Neural cell (in vitro differentiated cells): ENCODE measurements at regions not wholly inside any gene's neighbourhood (a gene's known extent, or its start where the extent isn't known, plus 50 kb on each side); places are given as distances from the start of the nearest gene placed in this dataset.

Source experiments
- H2AFZ ChIP-seq: fragments of 200-600, 300-800 bp; sonication (generic), shearing (Covaris generic); 2 replicates; pipeline ENCODE4 v1.6.0; 2014; ENCODE audit warnings: low read depth, mild to moderate bottlenecking, antibody characterized with exemption, low read length, moderate library complexity
- H3F3A ChIP-seq: fragments of 200-600 bp; shearing (Covaris generic); 2 replicates; pipeline ENCODE4 v1.6.1; 2016; ENCODE audit warnings: mild to moderate bottlenecking, moderate library complexity, mixed read lengths, antibody characterized with exemption, low read length; ENCODE audit not compliant: insufficient read depth, poor library complexity, severe bottlenecking
- H3K27ac ChIP-seq: fragments of 200-600, 300-800 bp; sonication (generic), shearing (Covaris generic); 2 replicates; pipeline ENCODE4 v1.5.1; 2014; ENCODE audit warnings: mild to moderate bottlenecking, low read length, moderate library complexity
- H3K27me3 ChIP-seq: fragments of 300-800, 200-600 bp; sonication (generic), shearing (Covaris generic); 2 replicates; pipeline ENCODE4 v1.6.0; 2014; ENCODE audit warnings: mild to moderate bottlenecking, low read depth, low read length, moderate library complexity; ENCODE audit not compliant: insufficient read depth
- H3K36me3 ChIP-seq: fragments of 300-800, 200-600 bp; sonication (generic), shearing (Covaris generic); 2 replicates; pipeline ENCODE4 v1.5.1; 2014; ENCODE audit warnings: mild to moderate bottlenecking, antibody characterized with exemption, low read length, moderate library complexity; ENCODE audit not compliant: insufficient read depth
- H3K4me2 ChIP-seq: fragments of 300-800, 200-600 bp; sonication (generic), shearing (Covaris generic); 2 replicates; pipeline ENCODE4 v1.6.0; 2014; ENCODE audit warnings: mild to moderate bottlenecking, low read length
- H3K4me3 ChIP-seq: fragments of 300-800, 200-600 bp; sonication (generic), shearing (Covaris generic); 2 replicates; pipeline ENCODE4 v1.5.1; 2014; ENCODE audit warnings: mild to moderate bottlenecking, low read length, moderate library complexity
- H3K79me2 ChIP-seq: fragments of 200-600 bp; shearing (Covaris generic); replicated peaks from 2 replicates; pipeline ENCODE4 v1.6.0; 2014; ENCODE audit warnings: mild to moderate bottlenecking, low read length, moderate library complexity; ENCODE audit not compliant: insufficient read depth
- H3K9ac ChIP-seq: fragments of 300-800, 200-600 bp; sonication (generic), shearing (Covaris generic); 2 replicates; pipeline ENCODE4 v1.6.1; 2016; ENCODE audit warnings: mild to moderate bottlenecking, low read length, mixed read lengths
- H3K9me2 ChIP-seq: fragments of 200-600 bp; shearing (Covaris generic); 2 replicates; pipeline ENCODE4 v1.6.1; 2016; ENCODE audit warnings: mild to moderate bottlenecking, low read length, mixed read lengths; ENCODE audit not compliant: insufficient read depth
- H3K9me3 ChIP-seq: fragments of 200-600, 300-800 bp; sonication (generic), shearing (Covaris generic); 2 replicates; pipeline ENCODE4 v1.6.1; 2016; ENCODE audit warnings: mild to moderate bottlenecking, mixed run types, low read length, moderate library complexity, mixed read lengths
- H4K20me1 ChIP-seq: fragments of 200-600 bp; shearing (Covaris generic); 2 replicates; pipeline ENCODE4 v1.6.1; 2016; ENCODE audit warnings: mild to moderate bottlenecking, mixed run types; ENCODE audit not compliant: insufficient read depth
- EP300 ChIP-seq: fragments of 450-650 bp; conservative IDR thresholded peaks from 2 replicates; pipeline ENCODE4 v1.6.1; 2014; ENCODE audit warnings: antibody characterized with exemption, mild to moderate bottlenecking, moderate library complexity; ENCODE audit not compliant: poor library complexity, severe bottlenecking
- EZH2 ChIP-seq: fragments of 200-600, 300-800 bp; shearing (Covaris generic), sonication (generic); IDR thresholded peaks from 2 replicates; pipeline ENCODE4 v1.6.1; 2014; ENCODE audit warnings: antibody characterized with exemption, low read length, borderline replicate concordance, mild to moderate bottlenecking; ENCODE audit not compliant: insufficient read depth, poor library complexity, severe bottlenecking
- MXI1 ChIP-seq: fragments of 450-650 bp; conservative IDR thresholded peaks from 2 replicates; pipeline ENCODE4 v1.6.1; 2014; ENCODE audit warnings: antibody characterized with exemption, mild to moderate bottlenecking; ENCODE audit not compliant: poor library complexity, severe bottlenecking
- POLR2AphosphoS5 ChIP-seq: IDR thresholded peaks from 2 replicates; pipeline ENCODE4 v1.6.1; 2012
- RAD21 ChIP-seq: fragments of 450-650 bp; conservative IDR thresholded peaks from 2 replicates; pipeline ENCODE4 v1.6.1; 2014; ENCODE audit warnings: antibody characterized with exemption, mild to moderate bottlenecking, moderate library complexity
- SMC3 ChIP-seq: fragments of 450-650 bp; conservative IDR thresholded peaks from 2 replicates; pipeline ENCODE4 v1.6.1; 2014; ENCODE audit warnings: antibody characterized with exemption, mild to moderate bottlenecking, moderate library complexity; ENCODE audit not compliant: poor library complexity
- TAF1 ChIP-seq: IDR thresholded peaks from 2 replicates; pipeline ENCODE4 v1.6.1; 2012; ENCODE audit warnings: low read depth
- TF ChIP-seq, protein P1 (sequence below): fragments of 450-650 bp; IDR thresholded peaks from 2 replicates; pipeline ENCODE4 v1.5.1; 2014; ENCODE audit warnings: antibody characterized with exemption, mild to moderate bottlenecking, moderate library complexity; ENCODE audit not compliant: poor library complexity, severe bottlenecking
- TF ChIP-seq, protein P2 (sequence below): IDR thresholded peaks from 2 replicates; pipeline ENCODE4 v1.6.1; 2012; ENCODE audit warnings: borderline replicate concordance

- no peaks in the 10 kb centered on the region for H3K9me2 ChIP-seq
- H3K27ac ChIP-seq = no peak overlapping the region
- no peaks in the 10 kb centered on the region for H3K27me3 ChIP-seq
- no peak overlapping the region for H3K4me2 ChIP-seq
- no peak overlapping the region for H2AFZ ChIP-seq
- TF ChIP-seq TAF1 = no peak
- no peak for TF ChIP-seq EZH2
- no peak for TF ChIP-seq POLR2AphosphoS5
- no peak for TF ChIP-seq SMC3
- TF ChIP-seq, protein P1, sequence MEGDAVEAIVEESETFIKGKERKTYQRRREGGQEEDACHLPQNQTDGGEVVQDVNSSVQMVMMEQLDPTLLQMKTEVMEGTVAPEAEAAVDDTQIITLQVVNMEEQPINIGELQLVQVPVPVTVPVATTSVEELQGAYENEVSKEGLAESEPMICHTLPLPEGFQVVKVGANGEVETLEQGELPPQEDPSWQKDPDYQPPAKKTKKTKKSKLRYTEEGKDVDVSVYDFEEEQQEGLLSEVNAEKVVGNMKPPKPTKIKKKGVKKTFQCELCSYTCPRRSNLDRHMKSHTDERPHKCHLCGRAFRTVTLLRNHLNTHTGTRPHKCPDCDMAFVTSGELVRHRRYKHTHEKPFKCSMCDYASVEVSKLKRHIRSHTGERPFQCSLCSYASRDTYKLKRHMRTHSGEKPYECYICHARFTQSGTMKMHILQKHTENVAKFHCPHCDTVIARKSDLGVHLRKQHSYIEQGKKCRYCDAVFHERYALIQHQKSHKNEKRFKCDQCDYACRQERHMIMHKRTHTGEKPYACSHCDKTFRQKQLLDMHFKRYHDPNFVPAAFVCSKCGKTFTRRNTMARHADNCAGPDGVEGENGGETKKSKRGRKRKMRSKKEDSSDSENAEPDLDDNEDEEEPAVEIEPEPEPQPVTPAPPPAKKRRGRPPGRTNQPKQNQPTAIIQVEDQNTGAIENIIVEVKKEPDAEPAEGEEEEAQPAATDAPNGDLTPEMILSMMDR = no peak
- TF ChIP-seq MXI1 = no peak
- H3F3A ChIP-seq = no peaks in the 10 kb centered on the region
- H4K20me1 ChIP-seq = no peaks in the 10 kb centered on the region
- no peaks in the 10 kb centered on the region for H3K9me3 ChIP-seq
- no peaks in the 10 kb centered on the region for H3K36me3 ChIP-seq
- no peaks in the 10 kb centered on the region for H3K79me2 ChIP-seq
- H3K4me3 ChIP-seq = no peak overlapping the region
- no peak overlapping the region for H3K9ac ChIP-seq
Observed at GRCh38 chr11:25755381-25755780, 576.5 kb upstream of the ANO3 start.

DNA sequence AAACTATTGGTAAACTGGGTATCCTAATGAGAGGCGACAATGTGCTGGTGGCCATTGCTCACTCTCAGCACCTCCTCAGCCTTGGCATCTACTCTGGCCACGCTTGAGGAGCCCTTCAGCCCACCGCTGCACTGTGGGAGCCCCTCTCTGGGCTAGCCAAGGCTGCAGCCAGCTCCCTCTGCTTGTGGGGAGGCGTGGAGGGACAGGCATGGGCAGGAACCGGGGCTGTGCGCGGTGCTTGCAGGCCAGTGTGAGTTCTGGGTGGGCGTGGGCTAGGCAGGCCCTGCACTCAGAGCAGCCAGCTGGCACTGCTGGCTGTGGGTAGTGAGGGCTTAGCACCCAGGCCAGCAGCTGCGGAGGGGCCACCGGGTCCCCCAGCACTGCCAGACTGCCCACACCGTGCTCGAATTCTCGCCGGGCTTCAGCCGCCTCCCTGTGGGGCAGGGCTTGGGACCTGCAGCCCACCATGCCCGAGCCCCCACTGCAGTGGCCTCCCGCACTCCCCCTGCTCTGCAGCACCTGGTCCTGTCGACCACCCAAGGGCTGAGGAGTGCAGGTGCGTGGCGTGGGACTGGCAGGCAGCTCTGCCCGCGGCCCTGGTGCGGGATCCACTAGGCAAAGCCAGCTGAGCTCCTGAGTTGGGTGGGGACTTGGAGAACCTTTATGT, 575.9 kb upstream of the ANO3 start:
- Histone ChIP-seq H3K27me3 (no peaks in the 10 kb centered on the region), H3F3A (no peaks in the 10 kb centered on the region), H2AFZ (no peak overlapping the region), H3K9me2 (no peaks in the 10 kb centered on the region), H3K4me2 (no peak overlapping the region), H4K20me1 (no peaks in the 10 kb centered on the region), H3K4me3 (no peak overlapping the region), H3K36me3 (no peaks in the 10 kb centered on the region), H3K27ac (no peak overlapping the region), H3K9ac (no peak overlapping the region), H3K79me2 (no peaks in the 10 kb centered on the region), H3K9me3 (no peaks in the 10 kb centered on the region)
- TF ChIP-seq EZH2 = no peak
- TF ChIP-seq, protein P1 = no peak
- TF ChIP-seq EP300 = no peak
- no peak for TF ChIP-seq RAD21
- TF ChIP-seq TAF1 = no peak
- no peak for TF ChIP-seq SMC3
- TF ChIP-seq MXI1 = no peak
- TF ChIP-seq POLR2AphosphoS5 = no peak
- TF ChIP-seq, protein P2, sequence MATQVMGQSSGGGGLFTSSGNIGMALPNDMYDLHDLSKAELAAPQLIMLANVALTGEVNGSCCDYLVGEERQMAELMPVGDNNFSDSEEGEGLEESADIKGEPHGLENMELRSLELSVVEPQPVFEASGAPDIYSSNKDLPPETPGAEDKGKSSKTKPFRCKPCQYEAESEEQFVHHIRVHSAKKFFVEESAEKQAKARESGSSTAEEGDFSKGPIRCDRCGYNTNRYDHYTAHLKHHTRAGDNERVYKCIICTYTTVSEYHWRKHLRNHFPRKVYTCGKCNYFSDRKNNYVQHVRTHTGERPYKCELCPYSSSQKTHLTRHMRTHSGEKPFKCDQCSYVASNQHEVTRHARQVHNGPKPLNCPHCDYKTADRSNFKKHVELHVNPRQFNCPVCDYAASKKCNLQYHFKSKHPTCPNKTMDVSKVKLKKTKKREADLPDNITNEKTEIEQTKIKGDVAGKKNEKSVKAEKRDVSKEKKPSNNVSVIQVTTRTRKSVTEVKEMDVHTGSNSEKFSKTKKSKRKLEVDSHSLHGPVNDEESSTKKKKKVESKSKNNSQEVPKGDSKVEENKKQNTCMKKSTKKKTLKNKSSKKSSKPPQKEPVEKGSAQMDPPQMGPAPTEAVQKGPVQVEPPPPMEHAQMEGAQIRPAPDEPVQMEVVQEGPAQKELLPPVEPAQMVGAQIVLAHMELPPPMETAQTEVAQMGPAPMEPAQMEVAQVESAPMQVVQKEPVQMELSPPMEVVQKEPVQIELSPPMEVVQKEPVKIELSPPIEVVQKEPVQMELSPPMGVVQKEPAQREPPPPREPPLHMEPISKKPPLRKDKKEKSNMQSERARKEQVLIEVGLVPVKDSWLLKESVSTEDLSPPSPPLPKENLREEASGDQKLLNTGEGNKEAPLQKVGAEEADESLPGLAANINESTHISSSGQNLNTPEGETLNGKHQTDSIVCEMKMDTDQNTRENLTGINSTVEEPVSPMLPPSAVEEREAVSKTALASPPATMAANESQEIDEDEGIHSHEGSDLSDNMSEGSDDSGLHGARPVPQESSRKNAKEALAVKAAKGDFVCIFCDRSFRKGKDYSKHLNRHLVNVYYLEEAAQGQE = no peak
